GM19025 (cell line): ENCODE measurements at regions not wholly inside any gene's neighbourhood (a gene's known extent, or its start where the extent isn't known, plus 50 kb on each side); places are given as distances from the start of the nearest gene placed in this dataset.
"Not testable (repeated sequence)": the region's sequence is repeated elsewhere in the genome, so short reads cannot be mapped to it uniquely, and the experiment has no call there.

Experiments
- ATAC-seq: cut with Tn5 transposase; IDR thresholded peaks from one replicate; pipeline ENCODE4 v1.9.1; 2021; ENCODE audit warnings: mild to moderate bottlenecking, low read depth, moderate library complexity; ENCODE audit not compliant: unreplicated experiment

DNA sequence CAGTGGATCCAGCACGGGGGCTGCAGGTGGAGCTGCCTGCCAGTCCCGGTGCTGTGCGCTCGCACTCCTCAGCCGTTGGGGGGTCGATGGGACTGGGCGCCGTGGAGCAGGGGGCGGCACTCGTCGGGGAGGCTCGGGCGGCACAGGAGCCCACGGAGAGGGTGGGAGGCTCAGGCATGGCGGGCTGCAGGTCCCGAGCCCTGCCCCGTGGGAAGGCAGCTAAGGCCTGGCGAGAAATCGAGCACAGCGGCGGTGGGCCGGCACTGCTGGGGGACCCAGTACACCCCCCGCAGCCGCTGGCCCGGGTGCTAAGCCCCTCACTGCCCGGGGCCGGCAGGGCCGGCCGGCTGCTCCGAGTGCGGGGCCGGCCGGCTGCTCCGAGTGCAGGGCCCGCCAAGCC is 52.3 kb upstream of the MARK1 start:
- ATAC-seq, result not testable (repeated sequence)

DNA sequence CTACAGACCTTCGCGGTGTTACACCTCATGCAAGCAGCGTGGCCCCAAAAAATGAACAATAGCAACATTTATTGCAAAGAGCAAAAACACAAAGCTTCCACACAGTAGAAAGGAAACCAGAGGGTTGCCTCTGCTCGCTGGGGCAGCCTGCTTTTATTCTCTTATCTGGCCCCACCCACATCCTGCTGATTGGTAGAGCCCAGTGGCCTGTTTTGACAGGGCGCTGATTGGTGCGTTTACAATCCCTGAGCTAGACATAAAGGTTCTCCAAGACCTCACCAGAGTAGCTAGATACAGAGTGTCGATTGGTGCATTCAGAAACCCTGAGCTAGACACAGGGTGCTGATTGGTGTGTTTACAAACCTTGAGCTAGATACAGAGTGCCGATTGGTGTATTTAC is 52.8 kb upstream of the MARK1 start:
- ATAC-seq, result not testable (repeated sequence)

DNA sequence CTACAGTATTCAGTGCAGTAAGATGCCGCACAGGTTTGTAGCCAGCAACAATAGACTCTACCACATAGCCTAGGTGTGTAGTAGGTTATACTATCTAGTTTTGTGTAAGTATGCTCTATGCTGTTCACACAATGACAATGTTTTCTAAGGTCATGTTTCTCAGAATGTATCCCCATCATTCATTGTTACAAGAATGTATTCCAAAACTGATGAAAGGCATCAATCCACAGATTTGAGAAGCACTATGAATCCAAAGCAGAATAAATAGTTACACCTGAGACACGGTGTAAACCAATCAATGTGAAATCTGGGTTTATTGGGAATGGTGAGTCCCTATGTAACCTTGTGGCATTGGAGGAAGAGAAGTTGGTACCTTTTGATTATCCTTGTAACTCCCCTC is 54.5 kb upstream of the MARK1 start:
- ATAC-seq, result no peak

DNA sequence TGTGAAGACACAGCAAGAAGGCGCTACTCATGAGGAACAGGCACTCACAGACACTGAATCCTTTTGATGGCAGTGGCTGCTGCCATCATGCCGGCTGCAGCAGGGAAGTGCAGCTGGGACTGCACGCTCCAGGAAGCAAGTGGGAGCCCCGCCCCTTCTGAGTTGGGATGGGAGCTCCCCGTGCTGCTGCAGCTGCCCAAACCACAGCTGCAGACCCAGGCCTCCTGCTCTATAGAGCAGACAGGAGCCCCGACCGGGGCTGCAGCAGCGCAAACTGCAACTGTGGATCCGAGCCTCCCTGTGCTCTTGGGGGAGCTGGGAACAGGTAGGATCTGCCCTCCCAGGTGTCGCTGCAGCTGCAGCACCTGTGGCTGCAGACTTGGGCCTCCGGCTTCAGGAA is 65.2 kb upstream of the MARK1 start:
- no peak for ATAC-seq

DNA sequence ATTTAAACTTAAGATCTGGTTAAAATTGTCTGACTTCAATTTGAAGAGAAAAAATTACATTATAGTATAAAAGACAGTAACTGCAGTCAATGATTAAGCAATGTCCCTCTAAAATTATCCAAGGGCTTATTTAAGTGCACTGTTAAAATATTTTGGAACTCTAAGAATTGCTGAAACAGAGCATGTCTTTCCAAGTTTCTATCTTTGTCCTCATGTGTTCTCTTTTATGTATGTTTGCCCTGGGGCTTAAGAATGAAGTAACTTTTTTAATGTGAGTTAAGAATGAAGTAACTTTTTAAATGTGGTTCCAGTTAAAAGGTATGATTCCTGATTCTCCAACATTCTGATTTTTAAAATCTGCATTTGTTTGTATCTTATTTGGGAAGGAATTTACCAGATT is 69.0 kb upstream of the MARK1 start:
- ATAC-seq, result no peak

DNA sequence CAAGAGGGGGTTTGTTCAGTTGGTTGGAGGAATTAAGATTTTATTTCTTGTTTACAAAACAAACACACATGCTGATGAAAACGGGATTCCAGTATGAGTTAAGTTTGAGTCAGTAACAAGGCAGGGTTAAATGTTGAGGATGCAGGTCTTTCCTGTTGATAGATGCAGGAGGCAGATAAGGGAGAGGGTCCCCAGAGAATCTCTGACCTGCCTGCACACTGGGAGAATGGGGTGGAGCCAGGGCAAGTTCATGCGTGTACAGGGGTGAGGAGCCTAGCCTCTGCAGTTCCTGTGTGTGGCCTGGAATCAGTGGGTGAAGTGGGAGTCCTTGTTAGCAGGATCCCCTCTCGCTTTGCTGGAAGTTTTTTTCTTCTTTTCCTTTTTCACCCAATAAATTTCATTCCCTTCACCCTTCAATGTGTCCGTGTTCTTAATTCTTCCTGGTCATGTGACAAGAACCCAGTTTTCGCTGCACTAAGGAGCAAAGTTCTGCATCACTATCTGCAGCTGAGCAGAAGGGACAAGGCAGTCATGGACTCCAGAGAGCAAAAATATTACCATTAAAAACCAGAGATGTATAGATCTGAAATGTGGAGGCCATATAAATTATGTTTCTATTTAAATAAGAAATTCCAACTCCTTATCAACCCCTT is 69.9 kb upstream of the MARK1 start:
- no peak for ATAC-seq

DNA sequence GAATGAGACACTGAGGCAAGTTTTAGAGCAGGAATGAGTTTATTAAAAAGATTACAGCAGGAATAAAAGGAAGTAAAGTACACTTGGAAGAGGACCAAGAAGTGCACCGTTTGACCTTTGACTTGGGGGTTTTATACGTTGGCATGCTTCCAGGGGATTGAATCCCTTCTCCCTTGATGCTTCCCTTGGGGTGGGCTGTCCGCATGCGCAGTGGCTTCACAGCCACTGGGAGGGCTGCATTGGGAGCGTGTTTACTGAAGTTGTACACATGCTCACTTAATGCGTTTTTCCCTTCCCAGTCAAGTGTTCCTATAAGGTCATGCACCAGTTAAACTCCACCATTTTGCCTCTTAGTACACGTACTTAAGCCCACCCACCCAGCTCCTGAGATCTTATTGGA is 72.4 kb upstream of the MARK1 start:
- no peak for ATAC-seq

DNA sequence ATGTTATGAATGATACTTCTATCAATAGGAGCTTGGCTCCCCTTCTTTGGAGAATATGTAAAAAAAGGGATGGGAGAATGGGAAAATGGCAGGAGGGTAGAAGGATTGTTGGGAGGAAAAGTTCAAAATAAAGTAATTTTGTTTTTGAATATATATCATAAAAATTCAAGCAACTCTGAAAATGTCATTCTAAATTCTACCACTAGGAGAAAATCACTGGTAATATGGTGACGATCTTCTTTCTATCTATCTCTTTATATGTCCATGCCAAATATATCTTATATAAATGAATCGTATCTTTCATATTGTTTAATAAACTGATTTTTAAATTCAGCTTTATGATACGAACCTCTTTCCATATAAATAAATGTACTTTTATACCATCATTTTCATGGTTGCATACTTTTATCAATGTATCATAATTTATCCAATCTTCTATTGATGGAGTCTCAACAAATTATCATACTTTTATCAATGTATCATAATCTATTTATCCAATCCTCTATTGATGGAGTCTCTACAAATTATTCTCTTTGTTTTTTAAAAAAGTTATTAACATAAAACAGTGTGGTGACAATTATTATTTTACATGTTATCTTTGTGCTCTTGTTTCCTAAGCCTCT is 73.7 kb upstream of the MARK1 start:
- ATAC-seq, result no peak

DNA sequence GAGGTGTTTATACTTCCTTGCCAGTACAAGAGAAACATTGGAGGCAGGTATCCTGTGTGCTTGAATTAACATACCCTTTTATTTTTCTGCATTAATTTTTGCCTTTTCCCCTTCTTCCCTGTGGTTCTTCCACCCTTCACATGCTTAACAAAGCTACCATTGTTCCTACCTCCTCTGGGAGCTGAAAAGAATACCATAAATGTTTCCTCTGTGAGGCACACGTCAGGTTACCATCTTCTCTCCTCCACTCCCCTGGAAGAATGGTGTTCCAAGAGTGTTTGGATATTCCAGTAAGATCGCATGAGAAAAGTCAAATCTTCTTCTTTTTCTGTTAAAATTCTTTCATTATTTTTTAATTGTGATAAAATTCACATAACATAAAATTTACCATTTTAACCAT is 74.6 kb upstream of the MARK1 start:
- ATAC-seq, result no peak

DNA sequence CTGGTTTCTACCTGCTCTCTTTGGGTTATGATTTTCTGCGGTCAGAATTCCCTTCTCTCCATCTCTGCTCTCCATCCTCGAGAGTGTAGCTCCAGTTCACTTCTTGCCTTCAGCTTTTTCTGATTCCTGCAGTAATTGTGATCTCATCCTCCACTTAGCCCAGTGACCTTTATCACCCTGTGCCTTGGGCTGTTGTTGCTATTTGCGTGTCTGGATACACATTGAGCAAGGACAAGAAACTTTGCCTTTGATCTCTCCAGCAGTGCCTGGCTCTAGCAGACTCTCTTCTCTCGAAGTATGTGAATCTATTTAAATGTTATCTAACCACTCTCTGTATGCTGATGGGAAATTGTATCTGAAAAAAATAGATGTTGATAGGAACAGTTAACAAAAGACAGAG is 76.4 kb upstream of the MARK1 start:
- ATAC-seq, result no peak

DNA sequence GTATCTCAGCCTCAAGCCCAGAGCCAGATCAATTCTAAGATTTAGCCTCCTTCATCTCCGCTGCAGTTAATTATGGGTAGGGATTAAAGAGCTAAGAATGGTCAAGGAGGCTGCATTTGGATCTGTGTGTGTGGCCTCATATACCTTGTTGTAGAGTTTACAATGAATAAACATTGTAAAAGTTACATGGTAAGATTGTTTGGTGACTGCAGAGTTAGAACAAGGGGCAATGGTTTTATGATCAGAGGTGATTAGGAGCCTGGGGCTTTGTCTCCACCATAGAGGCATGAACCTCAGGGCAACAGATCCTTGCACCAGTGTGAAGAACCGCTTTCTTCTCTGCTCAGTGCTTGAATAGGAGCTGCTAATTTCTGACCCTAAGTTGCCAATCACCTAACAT is 77.0 kb upstream of the MARK1 start:
- no peak for ATAC-seq

DNA sequence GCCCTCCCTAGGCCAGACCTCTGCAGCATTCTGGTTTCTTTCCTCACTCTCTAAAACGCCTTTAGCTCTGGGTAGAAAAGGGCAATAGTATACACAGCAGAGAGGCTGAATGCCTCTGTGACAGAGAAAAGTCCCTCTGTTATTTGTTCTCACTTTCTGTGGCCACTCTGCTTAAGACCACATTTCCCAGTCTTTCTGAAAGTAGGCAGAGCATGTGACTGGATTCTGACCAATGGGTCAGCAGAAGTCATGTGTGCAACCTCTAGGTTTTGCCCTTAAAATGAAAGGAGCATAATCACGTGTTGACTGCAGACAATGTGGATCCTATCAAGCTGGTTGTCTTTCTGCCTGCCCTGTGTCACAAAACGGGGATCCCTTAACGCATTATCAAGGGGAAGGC is 79.7 kb upstream of the MARK1 start:
- ATAC-seq, result no peak

DNA sequence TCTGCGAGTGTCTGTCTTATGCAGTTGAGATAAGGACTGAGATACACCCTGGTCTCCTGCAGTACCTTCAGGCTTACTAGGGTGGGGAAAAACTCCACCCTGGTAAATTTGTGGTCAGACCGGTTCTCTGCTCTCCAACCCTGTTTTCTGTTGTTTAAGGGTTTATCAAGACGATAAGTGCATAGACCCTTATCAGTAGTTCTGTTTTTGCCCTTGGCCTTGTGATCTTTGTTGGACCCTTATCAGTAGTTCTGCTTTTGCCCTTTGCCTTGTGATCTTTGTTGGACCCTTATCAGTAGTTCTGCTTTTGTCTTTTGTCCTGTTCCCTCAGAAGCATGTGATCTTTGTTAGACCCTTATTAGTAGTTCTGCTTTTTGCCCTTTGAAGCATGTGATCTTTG is 83.3 kb upstream of the MARK1 start:
- ATAC-seq, result not testable (repeated sequence)

DNA sequence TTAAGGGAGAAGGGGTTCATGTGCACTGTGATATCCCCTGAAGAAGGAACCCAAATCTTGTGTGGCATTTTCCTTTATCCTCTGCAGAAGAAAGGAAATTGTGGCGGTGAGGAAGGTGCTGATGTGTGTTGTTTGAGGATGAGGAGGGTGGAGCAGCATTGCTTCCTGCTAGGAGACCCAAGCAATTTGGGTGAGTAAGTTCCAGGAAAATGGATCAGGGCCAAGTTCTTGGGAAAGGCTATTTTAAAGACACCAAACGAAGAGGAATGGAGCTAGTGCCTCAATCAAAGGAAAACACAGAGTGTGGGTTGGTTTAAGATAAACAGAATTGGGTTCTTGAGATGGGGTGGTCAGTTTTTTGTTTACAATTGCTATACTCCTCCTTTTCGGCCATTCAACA is 86.7 kb upstream of the MARK1 start:
- ATAC-seq, result no peak

DNA sequence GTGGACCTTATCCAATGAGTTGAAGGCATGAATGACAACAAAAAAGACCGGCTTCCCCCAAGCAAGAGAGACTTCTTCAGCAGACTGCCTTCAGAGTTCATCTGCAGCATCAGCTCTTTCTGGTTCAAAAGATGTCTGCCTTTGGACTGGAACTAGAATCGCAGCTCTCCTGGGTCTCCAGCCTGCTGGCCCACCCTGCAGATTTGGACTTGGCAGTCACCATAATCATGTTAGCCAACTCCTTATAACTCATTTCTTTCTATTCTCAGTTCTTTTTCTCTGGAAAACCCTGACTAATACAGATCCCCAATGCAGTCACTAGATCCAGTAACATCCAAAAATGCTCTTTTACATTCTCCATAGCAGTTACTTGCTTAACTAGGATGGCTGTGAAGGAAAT is 89.2 kb upstream of the MARK1 start:
- no peak for ATAC-seq

DNA sequence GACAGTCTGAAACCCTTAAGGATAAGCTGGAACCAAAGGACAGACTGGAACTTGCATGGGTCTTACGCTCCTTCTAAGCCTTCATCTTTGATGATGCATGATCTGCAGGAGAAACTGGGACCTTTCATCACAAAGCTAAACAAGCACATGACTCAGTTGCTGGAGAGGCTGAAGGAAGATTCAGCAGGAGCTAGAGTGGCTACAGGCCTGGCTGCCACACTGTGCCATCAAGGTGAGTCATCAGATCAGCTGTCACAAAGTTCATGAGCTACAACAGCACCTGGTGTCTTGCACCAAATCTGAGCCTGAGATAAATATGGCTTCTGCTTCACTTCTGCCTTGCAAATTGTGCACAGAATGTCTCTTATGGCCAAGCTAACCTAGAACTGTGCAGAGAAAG is 95.5 kb upstream of the MARK1 start:
- no peak for ATAC-seq

DNA sequence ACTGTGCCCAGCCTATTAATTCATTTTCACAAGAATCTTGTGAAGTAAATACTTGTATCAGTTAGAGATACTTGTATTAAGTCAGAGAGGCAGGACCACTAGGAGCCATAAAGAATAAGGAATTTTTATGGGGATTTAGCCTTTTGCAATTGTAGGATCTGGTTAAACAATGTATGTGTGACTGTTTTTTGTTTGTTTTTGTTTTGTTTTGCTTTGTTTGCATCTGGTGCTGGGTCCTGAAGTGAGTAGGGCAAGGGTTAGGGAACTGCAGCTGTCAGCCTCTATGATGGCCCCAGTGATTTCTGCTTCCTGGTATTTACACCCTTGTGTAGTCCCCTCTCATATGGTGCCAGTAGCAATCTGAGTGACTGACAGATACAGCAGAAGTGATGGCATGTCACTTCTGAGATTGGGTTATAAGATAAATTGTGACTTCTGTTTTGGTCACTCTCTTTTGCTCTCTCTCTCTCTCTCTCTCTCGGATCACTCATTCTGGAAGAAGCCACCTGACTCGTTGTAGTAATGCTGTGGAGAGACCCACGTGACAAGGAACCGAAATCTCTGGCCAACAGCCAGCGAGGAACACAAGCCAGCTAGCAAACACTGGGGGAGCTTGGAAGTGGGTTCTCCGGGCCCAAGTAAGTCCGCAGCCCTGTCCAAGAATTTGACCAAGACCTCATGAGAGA is 96.2 kb upstream of the MARK1 start:
- ATAC-seq, result no peak

DNA sequence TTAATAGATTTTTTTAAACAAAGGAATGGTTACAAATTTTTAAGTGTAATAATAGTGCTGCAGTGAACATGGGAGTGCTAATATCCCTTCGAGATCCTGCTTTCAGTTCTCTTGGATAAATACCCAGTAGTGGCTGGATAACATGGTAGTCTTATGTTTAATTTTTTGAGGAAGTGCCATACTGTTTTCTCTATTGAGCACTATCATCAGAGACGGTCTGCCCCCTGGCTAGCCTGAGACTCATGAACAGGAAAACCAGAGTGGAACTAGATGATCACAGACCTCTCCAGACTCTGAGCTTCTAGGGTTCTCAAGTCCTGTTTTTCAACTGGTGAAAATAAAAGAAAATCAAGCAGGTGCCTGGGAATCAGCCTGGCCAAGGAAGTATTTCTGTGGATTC is 97.3 kb upstream of the MARK1 start:
- no peak for ATAC-seq

DNA sequence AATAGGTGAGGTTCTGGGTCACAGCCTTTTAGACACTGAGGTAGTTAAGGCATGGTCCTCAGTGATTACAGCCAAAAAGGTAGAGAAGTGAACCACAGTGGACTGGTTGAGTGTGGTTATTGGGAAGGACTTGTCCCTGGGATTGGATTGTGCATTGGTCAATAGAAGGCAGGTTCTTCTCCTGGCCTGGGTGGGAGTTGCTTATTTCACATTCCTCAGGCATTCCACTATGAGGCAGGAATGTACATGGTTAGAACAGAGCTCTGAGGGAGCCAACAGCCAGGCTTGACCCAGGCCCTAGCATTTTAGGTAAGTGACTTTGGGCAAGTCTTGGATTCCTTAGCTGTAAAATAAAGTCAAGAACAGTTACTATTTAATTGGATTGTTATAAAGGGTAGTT is 97.9 kb upstream of the MARK1 start:
- no peak for ATAC-seq

DNA sequence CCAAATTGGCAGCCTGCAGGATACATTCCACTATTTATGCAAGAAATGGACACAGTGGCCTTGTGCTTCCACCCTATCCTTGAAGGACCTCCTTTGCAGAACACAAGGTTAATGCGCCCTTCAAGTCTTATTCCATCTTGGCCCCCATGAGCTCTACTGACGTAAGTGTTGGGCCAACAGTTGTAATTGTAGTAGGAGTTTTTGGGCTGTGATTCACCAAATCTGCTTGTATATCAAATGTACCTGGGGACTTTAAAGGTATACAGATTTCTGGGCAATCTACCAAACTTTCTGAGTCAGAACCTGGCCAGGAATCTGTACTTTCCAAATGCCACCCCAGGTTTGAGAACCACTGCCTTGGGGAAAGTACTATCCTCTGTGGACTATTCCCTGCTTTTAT is 100.9 kb upstream of the MARK1 start:
- no peak for ATAC-seq

DNA sequence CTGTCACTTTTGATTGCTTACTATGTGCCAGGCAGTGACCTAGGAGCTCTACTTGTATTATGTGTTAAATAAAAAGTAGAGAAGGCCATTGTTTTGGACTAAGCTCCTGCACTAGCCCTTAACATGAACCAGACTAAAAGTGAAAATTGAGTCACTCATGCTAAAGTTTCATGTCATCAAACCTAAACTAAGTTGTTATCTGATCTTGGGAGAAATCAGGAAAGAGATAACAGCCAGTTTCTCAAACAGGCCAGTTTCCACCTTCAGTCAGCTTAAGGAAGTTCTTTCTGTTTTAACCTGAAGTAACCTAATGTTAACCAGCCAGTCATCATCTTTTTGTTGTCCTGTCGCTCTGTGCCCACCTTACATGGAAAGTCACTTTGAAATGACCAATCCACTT is 102.1 kb upstream of the MARK1 start:
- no peak for ATAC-seq

DNA sequence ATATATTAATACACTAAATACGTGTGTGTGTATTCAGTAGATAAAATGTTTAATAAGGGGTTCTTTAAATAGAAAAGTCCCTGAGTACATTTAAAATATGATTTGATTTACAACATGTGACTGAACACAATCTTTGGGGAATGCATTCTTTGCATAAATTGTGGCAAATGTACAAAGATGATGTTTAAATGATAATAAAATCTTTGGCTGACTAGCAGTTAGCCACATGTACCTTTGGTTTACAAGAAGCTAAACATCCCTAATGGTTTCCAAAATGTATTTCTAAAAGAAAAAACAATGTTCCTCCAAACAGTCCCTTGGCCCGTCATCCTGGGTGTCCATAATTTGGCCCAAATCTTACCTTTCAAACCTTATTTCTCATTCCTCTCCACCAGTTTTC is 106.4 kb upstream of the MARK1 start:
- ATAC-seq, result no peak
